ENCODE measurements at regions not wholly inside any gene's neighbourhood (a gene's known extent, or its start where the extent isn't known, plus 50 kb on each side); places are given as distances from the start of the nearest gene placed in this dataset.

DNA sequence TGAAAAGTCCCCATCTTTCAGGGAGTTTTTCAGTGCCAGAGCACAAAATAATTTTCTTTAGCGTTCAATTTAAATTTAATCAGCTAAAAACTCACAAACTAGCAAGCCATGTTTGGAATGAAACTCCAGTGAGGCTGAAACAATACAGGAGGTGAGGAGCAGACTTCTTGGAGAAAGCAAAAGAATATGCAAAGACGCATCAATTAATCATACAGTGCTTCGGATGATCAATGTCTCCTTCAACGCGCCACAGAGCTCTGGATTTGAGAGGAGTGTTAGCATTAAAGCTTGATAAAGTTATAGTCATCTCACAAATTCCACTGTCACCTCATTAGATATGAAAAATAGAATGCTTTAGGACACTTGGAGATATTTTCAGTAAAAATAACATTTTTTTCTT is 248.0 kb downstream of the WDR11 start:
- DNase-seq (ENCODE audit: low spot score): no peak

GRCh38 chr10:121099592-121099991 is 248.4 kb downstream of the WDR11 start:
- DNase-seq (ENCODE audit: low spot score): no peak

GRCh38 chr10:121101561-121101960 is 250.4 kb downstream of the WDR11 start:
- no peak for DNase-seq (ENCODE audit: low spot score)

DNA sequence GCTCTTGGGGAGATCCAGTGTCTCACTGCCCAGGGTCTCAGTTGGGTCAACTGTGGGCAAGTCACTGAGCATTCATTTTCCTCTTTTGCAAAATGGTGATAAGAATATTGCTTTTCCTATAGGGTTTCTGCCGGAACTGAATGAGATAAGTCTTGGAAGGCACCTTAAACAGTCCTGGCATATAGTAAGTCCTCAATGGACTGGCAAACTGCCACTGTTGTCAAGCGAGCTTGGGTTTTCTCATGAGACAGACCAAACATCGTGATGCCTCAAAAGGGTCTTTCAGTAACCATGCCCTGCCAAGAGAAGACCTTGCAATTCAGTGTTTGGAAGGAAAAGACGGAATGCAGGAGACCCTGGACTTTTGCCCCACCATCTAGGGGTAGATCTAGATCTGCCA is 251.5 kb downstream of the WDR11 start:
- no peak for DNase-seq (ENCODE audit: low spot score)

GRCh38 chr10:121104476-121105111 is 253.4 kb downstream of the WDR11 start:
- DNase-seq (ENCODE audit: low spot score): peak; percentile 21

DNA sequence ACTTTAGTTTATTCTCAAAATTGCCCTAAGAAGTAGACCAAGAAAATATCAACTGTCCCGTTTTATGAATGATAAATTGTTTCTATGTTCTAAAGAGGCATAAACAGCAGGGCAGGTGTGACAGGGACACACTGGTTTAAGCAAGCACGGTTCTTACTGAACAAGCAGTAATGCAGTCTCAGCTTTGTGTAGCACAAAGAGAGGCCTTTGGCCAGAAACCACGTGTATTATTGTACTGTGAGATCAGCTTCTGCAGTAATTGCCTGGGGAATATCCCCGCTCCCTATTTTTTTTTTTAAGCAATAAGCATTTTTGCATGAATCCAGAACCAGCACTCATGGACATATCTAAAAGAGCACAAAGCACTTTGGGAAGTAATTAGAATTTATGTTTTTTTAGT is 255.4 kb downstream of the WDR11 start:
- peak; percentile 57 for DNase-seq (ENCODE audit: low spot score)

DNA sequence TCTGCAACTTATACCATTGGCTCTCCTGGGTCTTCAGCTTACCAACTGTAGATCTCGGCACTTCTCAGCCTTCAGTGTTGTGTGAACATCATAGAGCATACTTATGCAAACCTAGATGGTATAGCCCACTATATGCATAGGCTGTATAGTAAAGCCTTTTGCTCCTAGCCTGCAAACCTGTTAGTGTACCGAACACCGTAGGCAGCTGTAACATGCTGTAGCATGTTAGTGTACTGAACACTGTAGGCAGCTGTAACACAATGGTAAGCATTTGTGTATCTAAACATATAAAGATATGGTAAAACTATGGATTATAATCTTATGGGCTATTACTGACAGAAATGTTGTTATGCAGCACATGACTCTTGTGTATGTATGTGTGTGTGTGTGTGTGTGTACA is 256.9 kb downstream of the WDR11 start:
- DNase-seq (ENCODE audit: low spot score): no peak

DNA sequence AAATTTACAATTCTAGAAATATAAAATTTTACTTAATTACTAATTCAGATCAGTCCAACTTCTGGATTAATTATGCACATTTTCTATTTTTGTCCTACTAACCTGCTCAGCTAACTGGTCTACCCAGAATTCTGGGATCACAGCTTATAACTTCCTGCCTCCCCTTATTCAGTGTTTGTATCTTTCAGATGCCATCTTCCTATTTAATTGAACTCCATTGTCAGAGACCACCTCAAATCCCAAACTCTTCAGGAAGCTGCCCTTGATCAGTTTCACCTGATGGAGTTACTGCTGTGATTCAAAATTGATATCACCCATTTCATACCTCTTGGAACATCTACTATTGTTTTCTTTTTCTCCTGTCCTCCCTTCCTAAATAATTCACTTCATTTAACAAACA is 259.2 kb downstream of the WDR11 start:
- no peak for DNase-seq (ENCODE audit: low spot score)

DNA sequence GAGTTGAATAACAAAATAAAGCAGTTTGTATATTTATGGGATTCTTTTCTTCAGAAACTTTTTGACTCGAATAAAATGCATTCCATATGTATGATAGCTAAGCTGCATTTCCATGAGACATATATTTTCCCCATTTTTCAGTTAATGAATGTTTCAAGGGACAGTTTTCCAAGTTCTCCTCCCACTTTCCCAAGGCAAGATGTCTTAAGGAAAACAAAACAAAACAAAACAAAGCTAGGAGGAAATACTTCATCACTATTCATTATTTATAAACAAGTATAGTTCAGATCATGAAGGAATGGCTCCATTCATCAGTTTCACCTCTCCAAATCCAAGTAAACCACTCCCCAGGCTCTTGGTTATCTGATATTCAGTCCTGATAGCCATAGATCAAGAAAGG is 261.0 kb downstream of the WDR11 start:
- DNase-seq (ENCODE audit: low spot score): no peak

DNA sequence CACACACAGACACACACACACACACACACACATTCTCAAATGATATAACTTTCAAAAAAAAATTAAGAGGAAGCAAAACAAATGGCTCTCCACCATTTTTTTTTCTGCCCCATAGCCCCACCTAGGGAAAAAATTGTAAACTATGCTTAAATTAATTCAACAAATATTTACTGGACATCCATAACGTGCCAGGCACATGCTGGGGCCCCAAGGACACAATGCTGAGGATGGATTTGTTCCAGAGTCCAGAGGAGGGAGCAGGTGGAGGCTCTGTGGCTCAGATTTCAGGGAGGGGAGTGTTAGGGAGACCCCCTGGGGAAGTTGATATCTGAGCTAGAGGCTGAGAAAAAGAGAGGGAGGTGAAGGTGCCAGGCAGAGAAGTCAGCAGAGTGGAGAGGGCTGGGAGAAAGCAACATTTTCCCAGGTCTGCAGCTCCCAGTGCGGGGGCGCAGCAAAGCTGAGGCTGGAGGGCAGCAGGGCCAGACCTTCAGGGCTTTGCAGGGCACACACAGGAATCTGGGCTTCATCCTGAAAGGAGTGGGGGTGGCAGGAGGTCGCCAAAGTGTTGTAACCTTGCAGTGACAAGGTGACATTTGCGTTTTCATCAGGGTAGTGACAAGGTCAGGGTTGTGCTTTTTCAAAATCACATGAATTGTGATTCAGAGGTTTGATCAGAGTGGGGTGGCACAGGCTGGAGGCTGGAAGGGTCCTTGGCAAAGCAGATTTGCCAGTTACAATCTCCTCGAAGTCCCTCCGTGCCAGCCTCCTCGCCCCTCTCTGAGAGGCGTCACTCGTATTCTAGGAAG is 261.6 kb downstream of the WDR11 start:
- no peak for DNase-seq (ENCODE audit: low spot score)

GRCh38 chr10:121113385-121113696 is 262.2 kb downstream of the WDR11 start:
- no peak for DNase-seq (ENCODE audit: low spot score)

DNA sequence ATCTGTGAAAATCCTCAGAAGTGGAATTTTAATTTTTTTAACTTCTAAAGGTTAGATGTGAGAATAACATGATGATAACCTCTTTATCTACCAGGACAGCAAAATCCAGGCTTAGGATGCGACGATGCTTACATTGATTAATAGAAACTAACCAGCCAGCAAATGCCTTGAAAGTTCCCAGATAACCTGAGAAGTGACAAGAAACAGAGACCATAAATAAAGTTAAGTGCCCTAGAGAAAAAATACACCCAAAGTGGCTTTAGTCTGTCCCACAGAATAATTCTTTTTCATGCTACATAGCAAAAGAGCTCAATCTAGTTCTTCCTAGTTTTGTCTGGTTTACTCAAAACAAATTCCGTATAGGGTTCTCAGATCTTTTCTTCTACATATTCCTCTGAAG is 262.7 kb downstream of the WDR11 start:
- DNase-seq (ENCODE audit: low spot score): no peak

DNA sequence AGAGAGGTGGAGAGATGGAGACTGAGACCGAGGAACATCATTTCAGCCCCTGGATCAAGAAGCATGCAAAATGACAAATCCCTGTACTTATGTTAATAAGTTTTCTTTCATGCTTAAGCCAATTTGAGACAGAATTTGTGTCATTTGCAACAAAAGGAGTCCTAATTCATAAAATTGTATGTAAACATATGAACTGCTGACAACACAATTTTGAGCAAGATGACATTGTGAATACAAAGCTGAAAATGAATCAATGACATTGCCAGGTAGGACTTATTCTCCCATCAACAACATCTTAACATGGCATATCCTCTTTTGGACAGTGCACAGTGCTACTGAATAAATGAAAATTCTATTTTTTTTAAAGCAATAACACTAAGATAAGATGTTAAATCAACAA is 264.0 kb downstream of the WDR11 start:
- DNase-seq (ENCODE audit: low spot score): no peak

DNA sequence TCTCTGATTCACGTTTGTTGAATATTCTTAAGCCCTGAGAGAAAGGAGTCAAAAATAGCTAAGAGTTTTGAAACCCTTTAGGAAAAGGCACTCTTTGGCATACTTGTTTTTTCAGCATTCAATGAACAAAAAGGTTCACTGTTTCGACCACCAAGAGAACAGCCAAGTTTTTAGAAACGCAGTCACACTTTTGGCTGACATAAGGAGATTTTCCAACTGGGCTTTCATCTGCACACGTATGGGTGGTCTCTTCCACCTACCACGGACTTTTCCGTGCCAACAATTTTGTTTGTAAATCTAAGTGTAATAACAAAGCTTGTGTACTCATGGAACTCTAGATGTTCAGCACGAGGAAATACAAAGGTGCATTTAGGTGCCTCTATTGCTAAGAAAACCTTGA is 270.3 kb downstream of the WDR11 start:
- DNase-seq (ENCODE audit: low spot score): no peak

GRCh38 chr10:121127151-121127906 is 276.2 kb downstream of the WDR11 start:
- DNase-seq (ENCODE audit: low spot score): no peak

- no peak for DNase-seq (ENCODE audit: low spot score)
Observed at GRCh38 chr10:121128164-121128563, 277.0 kb downstream of the WDR11 start.

DNA sequence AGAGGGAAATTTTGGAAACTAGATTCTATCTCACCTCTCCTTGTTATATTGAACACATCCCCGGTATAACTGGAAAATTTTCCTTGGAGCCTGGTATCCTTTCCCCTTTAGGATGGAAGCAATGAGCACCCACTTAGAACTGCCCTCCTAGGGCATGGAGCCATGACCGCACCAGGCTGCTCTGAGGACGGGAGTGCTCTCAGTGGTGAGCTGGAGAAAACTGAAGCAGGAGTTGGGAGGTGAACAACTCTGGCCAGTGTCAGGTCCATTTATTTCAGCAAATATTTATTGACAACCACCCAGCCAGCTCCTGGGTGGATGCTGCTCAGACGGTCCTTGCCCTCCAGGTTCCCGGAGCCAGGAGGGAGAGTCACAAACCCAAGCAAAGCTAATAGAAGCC is 278.1 kb downstream of the WDR11 start:
- no peak for DNase-seq (ENCODE audit: low spot score)

DNA sequence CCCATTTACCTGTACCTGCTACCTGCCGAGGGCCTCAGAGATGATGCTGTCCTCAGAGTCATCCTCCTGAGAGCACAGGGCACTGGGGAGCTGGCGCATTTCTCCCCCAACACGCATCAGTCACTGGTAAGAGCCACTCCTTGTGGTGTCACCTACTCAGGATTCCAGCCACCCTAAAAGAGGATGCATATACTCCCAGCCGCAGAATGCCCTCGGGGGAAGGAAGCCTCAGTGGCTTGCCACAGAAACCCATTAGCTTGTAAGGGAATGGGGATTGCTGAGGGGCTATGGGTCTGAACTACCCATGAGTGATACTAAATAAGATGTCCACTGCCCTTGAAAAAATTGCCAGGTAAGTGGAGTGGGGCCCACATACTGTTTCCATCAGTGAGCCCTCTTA is 279.2 kb downstream of the WDR11 start:
- no peak for DNase-seq (ENCODE audit: low spot score)

DNA sequence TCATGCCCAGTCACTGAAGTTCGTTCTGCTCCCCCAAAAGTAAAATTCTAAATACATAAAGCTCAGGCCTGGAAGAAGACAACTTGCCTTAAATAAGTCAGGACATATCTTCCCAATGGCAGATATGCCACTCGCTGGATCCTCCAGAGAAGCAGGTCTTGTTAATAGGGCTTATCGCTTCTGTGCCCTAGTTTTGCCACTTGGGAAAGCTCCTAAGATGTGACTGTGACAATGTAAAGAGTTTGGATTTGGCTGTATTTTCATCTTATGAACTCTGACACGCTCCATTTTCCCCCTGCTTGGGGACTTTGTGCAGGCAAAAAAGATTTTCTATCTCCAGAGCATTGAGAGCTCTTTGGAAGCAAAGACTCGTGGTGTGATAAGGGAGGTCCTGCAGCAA is 279.9 kb downstream of the WDR11 start:
- no peak for DNase-seq (ENCODE audit: low spot score)

- DNase-seq (ENCODE audit: low spot score): peak; percentile 91
Observed at GRCh38 chr10:121131426-121132265, 280.5 kb downstream of the WDR11 start.

DNA sequence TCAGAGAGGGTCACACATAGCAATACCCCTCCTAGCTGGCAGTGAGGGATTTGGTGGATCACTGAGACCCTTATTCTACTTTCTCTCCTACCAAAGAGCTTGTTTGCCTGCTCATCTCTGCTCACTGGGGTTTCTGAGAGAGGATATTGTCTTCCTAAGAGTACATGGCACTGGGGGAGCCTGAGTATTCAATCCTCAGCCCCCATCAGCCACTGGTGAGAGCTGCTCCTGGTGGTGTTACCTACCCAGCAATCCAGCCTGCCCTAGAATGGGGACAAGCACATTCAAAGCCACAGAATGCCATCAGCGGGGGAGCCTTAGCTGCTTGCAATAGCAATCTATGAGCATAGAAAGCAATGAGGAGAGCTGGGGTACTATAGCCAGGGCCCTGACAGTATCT is 281.1 kb downstream of the WDR11 start:
- peak; percentile 69 for DNase-seq (ENCODE audit: low spot score)

DNA sequence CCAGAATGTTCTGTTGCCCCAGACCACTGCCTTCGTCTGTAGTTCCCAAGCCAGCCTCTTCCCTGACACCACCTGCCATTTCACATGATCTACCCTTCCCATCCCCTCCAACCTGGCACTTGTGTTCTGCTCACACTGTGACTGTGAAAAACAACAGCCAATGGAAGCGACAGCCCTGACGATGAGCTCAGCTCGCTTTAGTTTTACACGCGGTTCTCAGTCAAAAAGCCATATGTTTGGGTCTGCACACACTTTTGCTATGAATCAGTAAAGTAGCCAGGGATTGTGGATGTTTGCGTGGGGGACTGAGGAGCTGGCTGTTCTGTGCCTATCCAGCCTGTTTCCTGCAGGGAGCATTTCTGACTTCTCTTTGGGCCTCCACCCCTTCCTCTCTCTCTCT is 282.7 kb downstream of the WDR11 start:
- no peak for DNase-seq (ENCODE audit: low spot score)

Measured in globus pallidus (tissue), 1 donor.